ENCODE measurements at regions not wholly inside any gene's neighbourhood (a gene's known extent, or its start where the extent isn't known, plus 50 kb on each side); places are given as distances from the start of the nearest gene placed in this dataset.

DNA sequence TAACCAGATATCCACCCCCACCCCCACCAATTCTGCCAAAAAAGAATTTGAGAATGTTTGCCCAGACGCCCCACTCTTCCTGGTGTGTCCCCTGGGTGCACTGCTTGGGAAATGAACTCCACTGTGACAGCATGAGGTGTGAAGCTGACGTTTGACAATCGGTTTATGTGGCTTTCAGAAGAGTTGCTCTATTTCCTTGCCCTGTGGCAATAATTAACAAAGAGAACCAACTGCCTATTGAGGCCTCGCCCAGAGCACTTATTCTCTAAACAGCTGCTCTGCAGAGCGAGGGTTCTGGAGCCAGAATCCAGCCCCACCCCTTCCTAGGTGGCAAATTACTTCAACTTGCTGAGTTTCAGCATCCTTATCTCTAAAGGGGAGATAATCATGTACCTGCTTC lies 115.8 kb upstream of the SIX3 start:
- peaks cover 39% of the 10 kb centered on the region for H3K27me3 Mint-ChIP-seq (ENCODE audit: low read depth)
- no peak overlapping the region for H3K27ac Mint-ChIP-seq
- TF ChIP-seq, protein P1, sequence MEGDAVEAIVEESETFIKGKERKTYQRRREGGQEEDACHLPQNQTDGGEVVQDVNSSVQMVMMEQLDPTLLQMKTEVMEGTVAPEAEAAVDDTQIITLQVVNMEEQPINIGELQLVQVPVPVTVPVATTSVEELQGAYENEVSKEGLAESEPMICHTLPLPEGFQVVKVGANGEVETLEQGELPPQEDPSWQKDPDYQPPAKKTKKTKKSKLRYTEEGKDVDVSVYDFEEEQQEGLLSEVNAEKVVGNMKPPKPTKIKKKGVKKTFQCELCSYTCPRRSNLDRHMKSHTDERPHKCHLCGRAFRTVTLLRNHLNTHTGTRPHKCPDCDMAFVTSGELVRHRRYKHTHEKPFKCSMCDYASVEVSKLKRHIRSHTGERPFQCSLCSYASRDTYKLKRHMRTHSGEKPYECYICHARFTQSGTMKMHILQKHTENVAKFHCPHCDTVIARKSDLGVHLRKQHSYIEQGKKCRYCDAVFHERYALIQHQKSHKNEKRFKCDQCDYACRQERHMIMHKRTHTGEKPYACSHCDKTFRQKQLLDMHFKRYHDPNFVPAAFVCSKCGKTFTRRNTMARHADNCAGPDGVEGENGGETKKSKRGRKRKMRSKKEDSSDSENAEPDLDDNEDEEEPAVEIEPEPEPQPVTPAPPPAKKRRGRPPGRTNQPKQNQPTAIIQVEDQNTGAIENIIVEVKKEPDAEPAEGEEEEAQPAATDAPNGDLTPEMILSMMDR (IDR thresholded peaks at IDR 0.05; ENCODE audit: unreplicated experiment in 3 of 3): no peak
- H3K36me3 Mint-ChIP-seq (ENCODE audit: low read depth): no peaks in the 10 kb centered on the region
- no peaks in the 10 kb centered on the region for H3K9me3 Mint-ChIP-seq
- no peak overlapping the region for H3K4me3 Mint-ChIP-seq
- H3K4me1 Mint-ChIP-seq: peaks cover 5% of the 10 kb centered on the region

DNA sequence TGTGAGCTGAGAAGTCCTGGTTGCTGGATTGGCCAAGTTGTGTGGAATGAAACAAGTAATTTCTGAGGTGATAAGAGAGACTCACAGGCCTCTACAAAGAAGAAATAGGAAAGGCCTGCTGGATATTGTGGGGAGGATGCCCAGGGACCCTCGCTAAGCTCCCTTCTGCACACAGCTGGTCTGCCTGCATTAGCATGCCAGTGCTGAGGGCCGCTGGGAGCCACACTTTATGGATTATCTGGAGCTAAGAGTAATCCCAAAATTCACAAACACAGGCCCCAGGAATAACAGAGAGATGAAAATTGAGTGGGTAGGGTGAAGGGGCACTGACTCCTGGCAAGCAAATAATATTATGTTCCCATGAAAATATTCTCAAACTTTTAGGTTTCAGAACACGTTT lies 114.9 kb upstream of the SIX3 start:
- TF ChIP-seq, protein P1 (IDR thresholded peaks at IDR 0.05; ENCODE audit: unreplicated experiment in 3 of 3): no peak
- Mint-ChIP-seq H3K9me3 (no peaks in the 10 kb centered on the region), H3K36me3 (ENCODE audit: low read depth) (no peaks in the 10 kb centered on the region), H3K4me1 (peaks cover 5% of the 10 kb centered on the region), H3K27ac (no peak overlapping the region), H3K27me3 (ENCODE audit: low read depth) (peaks cover 34% of the 10 kb centered on the region), H3K4me3 (no peak overlapping the region)

DNA sequence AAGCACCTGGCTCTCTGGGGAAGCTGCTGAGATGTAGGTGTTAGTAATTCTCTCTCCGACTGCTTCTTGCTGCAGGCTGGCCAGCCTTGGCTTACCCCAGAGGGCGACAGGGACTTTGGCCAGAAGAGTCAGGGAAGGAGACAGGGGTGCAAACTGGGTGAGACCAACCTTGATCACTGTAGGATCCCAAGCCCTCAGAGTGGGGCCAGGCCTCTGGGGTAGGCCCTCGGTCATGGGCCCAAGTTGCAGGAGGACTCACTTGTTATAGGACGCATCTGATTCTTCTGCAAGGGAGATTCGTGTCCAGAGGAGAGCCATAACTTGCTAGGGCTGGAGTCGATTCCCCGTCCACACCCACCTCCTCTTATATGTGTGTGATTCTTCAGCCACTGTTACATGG lies 111.7 kb upstream of the SIX3 start:
- Mint-ChIP-seq H3K9me3 (peaks cover 9% of the 10 kb centered on the region), H3K36me3 (ENCODE audit: low read depth) (no peaks in the 10 kb centered on the region), H3K27ac (no peak overlapping the region), H3K27me3 (ENCODE audit: low read depth) (peaks cover 32% of the 10 kb centered on the region), H3K4me1 (peaks cover 5% of the 10 kb centered on the region), H3K4me3 (no peak overlapping the region)
- TF ChIP-seq, protein P1 (IDR thresholded peaks at IDR 0.05; ENCODE audit: unreplicated experiment in 3 of 3): no peak

DNA sequence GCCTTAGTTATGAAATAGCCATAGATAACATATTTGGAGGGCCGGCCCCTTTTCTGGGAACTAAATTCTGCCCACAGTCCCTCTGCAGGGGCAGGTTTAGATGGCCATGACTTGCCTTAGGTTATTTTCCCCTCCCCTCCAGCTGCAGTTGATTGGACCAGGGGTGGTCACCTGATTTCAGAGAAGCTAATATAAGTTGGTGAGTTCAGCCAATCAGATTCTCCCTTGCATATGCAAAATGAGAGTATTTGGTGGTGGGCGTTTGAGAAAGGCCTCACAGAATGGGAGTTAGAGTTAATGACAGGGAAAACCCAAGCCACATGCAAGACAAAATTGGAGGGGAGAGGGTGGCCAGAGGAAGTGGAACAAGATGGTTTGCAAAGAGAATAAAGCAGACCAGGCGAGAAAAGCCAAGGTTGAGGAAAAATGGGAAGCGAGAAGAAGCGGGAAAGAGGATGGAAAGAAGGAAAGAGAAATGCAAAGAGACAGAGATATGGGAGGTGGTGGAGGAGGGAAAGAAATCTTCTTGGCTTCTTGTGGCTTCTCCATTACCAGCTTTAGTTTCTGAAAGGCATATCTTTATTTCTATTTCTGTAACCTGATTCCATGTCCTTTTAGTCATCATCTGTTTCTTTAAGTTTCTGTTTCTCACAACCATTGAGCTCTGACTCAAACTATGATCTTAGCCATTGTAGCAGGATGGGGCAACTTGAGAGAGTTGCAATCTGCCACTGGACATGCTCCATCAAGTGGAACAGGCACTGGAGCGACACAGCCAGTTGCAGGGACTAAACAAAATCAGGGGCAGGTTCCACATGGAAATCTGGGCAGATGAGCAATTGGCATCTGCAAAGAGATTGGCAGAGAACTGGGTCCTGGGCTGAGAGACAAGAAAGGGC lies 108.1 kb upstream of the SIX3 start:
- H3K27ac Mint-ChIP-seq: no peak overlapping the region
- no peaks in the 10 kb centered on the region for H3K36me3 Mint-ChIP-seq (ENCODE audit: low read depth)
- H3K9me3 Mint-ChIP-seq: peaks cover 9% of the 10 kb centered on the region
- H3K4me3 Mint-ChIP-seq: no peak overlapping the region
- H3K27me3 Mint-ChIP-seq (ENCODE audit: low read depth): peaks cover 32% of the 10 kb centered on the region
- H3K4me1 Mint-ChIP-seq: no peaks in the 10 kb centered on the region
- TF ChIP-seq, protein P1 (IDR thresholded peaks at IDR 0.05; ENCODE audit: unreplicated experiment in 3 of 3): no peak

DNA sequence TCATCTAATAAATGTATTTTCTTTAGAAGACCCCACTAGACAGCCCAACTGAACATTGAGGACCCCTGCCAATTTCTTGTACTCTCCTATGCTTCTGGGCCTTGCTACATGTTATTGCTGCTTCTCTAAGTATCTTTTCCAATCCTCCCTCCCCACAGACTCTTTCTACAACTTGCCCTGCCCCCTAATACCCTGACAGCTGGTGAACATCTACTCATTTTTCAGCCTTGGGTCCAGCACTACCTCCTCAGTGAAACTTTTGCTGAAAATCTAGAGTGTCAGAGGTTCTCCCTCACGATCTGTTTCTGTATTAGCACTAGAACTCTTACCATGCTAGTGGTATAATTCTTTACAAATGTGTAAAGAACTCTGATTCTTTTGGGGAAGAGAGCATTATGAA lies 106.8 kb upstream of the SIX3 start:
- Mint-ChIP-seq H3K4me1 (no peaks in the 10 kb centered on the region), H3K4me3 (no peak overlapping the region), H3K36me3 (ENCODE audit: low read depth) (no peaks in the 10 kb centered on the region), H3K9me3 (peaks cover 9% of the 10 kb centered on the region), H3K27ac (no peak overlapping the region), H3K27me3 (ENCODE audit: low read depth) (peaks cover 26% of the 10 kb centered on the region)
- TF ChIP-seq, protein P1 (IDR thresholded peaks at IDR 0.05; ENCODE audit: unreplicated experiment in 3 of 3): no peak

DNA sequence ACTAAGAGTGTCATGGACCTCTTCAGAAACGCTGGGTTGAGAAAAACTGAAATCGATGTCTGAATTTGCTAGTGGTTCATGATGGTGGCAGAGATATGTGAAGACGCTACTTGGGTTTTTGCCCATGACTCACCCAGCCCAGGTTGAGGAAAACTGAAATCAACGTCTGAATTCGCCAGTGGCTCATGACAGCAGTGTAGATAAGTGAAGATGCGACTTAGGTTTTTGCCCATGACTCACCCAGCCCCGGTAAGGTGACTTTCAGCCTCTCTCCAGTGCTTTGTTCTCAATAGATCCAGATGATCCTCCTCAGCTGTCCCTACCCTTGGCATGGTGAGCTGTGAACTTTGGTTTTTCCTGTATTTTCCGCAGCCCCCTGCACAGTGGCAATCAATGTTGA lies 105.3 kb upstream of the SIX3 start:
- no peaks in the 10 kb centered on the region for H3K36me3 Mint-ChIP-seq (ENCODE audit: low read depth)
- no peak overlapping the region for H3K4me3 Mint-ChIP-seq
- no peak overlapping the region for H3K27ac Mint-ChIP-seq
- peaks cover 23% of the 10 kb centered on the region for H3K27me3 Mint-ChIP-seq (ENCODE audit: low read depth)
- peaks cover 9% of the 10 kb centered on the region for H3K9me3 Mint-ChIP-seq
- TF ChIP-seq, protein P1 (IDR thresholded peaks at IDR 0.05; ENCODE audit: unreplicated experiment in 3 of 3): no peak
- no peaks in the 10 kb centered on the region for H3K4me1 Mint-ChIP-seq
